NCI-H187 treated with DMSO at 0.1 percent for 48 hours (cell line): ENCODE measurements at regions not wholly inside any gene's neighbourhood (a gene's known extent, or its start where the extent isn't known, plus 50 kb on each side); places are given as distances from the start of the nearest gene placed in this dataset.

Source experiments
- DNase-seq: peaks from one replicate; lab custom pipeline; 2025; lab: John Stamatoyannopoulos, UW

GRCh38 chr15:62802612-62803011 lies 239.9 kb upstream of the TPM1 start:
- no peak for DNase-seq

GRCh38 chr15:62803856-62804400 lies 238.6 kb upstream of the TPM1 start:
- no peak for DNase-seq

DNA sequence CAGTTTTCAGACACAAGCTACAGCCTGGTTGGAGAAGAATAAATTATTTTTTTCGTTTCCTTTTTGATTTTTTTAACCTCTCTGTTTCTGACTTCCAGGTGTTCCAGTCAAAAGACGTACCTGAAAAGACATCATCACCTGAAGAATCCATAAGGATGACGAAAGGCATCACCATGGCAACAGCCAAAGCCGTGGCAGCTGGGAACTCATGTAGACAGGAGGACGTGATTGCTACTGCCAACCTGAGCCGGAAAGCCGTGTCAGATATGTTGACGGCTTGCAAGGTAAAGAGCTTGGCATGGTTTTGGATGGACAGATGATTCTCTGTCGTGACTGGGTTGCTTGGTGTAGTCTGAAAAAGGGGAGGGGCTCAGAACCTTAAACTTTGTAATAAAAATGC lies 237.0 kb upstream of the TPM1 start:
- no peak for DNase-seq

- no peak for DNase-seq
These were observed 234.9 kb upstream of the TPM1 start for GRCh38 chr15:62807539-62808130.

DNA sequence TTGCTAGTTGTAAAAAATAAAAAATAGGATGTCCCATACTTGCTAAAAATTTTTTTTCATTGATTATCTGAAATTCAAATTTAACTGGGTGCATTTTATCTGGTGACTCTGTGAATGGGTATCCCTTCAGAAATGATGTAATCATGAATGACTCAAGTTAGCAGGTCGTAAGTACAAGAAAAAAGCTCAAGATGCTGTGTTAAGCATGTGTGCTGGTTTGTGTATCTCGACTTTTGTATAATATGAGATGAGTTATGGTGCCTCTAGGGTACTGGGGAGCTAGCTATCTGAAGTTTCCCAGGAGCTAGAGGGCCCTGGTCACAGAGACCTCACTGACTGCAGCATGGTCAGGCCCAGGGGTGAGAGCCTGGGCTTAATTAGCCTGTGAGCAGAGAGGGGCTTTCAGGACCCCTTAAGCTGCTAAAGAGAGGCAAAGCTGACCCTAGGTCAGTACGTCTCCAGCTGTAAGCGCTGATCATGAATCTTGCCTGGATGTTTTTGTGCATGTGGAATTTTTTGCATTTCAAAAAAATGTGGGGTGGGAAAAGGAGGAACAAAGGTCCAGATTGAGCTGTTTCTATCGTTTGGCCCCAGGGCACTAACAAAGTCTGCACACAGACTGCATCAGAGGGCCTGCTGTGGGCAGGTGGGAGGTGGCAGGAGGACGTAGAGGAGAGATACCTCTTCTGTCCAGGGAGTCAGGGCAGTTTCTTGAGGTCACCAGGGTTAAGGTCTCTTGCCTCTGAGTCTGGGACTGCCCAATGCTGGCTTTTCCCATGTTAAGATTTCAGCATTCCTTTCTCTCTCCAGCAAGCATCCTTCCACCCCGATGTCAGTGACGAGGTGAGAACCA lies 233.2 kb upstream of the TPM1 start:
- DNase-seq, result no peak

GRCh38 chr15:62809968-62810260 lies 232.6 kb upstream of the TPM1 start:
- DNase-seq, result no peak

DNA sequence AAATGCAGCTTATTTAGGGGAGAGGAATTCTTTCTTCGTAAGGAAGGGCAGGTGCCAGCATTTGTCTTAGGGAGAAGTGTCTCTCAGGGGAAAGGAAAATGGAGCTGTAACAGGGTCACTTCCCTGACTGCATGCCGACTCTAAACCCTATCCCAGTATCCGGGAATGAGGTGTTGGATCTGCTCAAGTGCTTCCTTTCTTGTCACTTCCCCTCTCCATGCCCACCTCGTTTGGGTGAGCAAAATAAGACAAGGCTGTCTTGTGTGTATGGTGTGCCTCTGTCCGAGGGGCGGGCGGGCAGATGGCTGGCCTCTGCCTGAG lies 230.1 kb upstream of the TPM1 start:
- no peak for DNase-seq

GRCh38 chr15:62816342-62817069 lies 226.0 kb upstream of the TPM1 start:
- no peak for DNase-seq

- no peak for DNase-seq
These were observed 223.9 kb upstream of the TPM1 start for GRCh38 chr15:62818691-62819090.

DNA sequence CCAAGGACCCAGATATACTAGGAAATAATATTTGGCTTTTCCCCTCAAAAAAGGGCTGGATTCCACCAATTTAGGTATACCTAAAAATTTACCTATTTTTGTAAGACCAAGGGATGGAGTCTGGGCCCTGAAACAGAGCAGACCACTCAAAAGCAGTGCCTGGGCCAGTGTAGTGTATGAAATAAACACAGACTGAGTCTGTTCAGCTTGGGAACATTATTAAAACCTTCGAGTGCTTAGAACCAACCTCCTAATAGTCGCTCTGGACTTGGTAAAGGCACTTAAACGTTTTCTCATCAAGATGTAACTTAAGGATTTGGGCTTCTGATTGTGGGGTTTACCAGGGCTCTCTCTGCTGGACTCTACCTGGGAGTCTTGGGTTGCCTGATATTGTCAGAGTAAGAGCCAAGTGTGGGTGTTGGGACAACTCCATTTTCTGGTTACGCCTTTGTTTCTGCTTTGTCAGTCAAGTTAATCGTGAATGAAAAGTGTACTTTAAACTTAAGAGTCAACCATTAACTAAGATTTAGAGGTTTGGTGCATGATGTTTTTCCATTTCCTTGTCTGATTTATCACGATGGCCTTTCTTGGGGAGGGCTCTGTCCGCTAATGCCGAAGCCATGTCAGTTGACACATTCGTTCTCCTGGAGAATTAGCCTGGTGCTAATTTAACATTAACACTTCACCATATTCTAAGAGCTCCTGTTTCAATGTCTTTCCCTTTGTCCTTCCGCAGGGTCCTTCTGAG lies 221.0 kb upstream of the TPM1 start:
- no peak for DNase-seq

DNA sequence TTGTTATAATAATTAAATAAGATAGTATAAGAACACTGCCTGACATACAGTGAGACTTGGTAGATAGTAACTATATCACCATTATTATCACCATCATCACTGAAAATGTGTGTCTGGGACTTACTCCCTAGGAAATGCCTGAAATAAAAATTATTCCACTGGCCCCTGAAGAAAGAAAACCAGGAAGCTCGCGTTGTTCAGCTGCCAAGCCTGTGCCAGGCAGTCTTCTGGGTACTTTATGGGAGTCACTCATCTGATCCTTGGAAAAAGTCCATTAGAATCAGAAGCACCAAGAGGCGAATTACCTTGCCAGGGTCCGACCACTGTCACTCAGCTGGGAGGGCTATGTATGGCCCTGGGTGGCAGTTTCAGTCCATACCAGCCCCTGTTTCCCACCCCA lies 220.3 kb upstream of the TPM1 start:
- no peak for DNase-seq

DNA sequence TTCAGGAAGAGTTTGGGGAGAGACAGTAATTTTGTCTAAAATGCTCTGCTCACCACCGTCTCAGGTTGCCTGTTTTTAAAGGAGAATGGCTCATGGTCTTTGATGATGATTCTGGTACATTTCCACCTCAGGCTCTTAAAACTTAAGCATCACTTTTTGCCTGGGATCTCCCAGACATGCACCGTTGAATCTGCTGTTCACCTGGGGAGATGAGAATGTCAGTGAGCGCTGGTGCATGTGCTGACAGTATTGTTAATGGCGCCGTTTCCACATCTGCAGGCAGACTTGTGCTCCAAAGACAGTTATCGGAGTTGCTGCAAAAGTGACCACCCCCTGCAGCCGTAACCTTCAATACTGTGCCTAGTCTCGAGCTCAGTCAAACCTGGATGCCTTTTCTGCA lies 219.0 kb upstream of the TPM1 start:
- no peak for DNase-seq

DNA sequence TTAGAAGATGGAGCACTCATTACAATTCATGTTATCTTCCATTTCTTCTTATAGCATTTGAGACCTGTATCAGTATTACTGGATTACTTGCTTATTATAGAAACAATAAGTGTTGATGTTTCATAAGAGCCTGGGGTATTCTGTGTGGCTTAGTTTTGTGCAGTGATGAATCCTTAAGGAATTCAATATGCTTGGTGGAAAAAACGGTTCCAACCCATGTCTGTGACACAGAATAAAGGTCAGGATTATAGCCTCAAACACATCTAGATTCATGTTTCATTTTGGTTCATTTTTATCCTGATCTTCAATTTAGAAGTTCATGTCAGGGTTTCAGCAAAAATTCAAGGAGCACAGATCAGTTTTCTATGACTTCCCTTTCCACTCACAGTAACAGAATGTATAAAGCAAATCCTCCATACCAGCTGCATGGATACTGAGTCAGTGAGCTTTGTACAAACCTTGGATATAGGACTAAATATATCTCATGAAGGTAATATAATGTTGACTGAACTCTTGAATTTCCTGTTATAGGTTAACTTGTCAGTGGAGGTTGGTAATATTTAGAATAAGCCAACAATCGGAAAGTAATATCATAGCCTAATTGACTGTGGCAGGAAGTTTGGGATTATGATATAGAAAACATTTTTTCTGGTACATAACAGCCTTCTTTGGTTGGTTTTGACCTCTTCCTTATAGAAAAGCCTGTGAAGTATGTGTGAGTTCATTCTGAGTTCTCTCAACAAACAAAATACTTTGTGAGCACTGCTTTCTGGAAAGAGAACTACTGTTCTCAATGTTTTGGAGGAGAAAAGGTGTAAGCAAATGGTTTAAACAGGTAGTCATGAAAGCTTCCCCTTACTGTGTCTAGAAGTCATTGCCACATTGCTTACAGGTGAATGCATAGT lies 218.2 kb upstream of the TPM1 start:
- no peak for DNase-seq

- no peak for DNase-seq
These were observed 217.4 kb upstream of the TPM1 start for GRCh38 chr15:62825191-62825590.

DNA sequence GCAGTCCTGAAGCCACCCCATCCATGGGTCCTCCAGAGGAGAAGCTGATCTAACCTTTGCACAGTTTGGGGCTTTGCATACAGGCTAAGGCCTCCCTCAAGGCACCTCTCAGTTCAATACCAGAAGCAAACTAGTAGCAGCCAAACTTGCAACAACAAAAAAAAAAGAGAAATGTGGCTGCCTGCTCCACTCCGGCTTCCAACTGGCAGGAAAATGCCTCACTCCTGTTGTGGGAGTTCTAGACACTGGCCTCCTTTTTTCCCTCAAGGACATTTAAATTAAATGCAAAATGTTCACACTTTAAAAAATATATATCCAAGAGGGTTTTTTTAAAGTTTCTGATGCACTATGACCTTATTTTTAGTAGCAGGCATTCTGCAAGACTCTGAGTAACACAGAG lies 216.0 kb upstream of the TPM1 start:
- DNase-seq, result no peak

- no peak for DNase-seq
These were observed 214.2 kb upstream of the TPM1 start for GRCh38 chr15:62828364-62828763.

DNA sequence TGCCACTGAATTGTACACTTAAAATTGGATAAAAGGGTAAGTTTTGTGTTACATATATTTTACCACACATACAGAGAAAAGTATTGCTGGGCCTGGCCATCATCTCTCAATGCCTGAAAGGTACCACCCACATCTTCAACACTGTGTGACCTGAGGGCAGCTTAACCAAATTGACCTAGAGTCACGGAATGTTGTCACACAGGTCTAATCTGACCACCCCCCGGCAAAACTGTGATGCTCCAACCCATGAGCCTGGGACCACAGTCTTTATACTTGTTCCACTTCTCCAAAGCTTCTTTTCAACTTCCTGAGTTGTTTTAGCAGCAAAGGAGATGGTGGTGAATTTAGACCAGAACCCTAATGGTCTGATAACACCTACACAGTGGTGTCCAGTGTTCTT lies 210.3 kb upstream of the TPM1 start:
- DNase-seq, result no peak

- no peak for DNase-seq
These were observed 208.9 kb upstream of the TPM1 start for GRCh38 chr15:62833646-62834045.

- DNase-seq, result no peak
These were observed 207.7 kb upstream of the TPM1 start for GRCh38 chr15:62834686-62835329.

GRCh38 chr15:62835351-62835750 lies 207.2 kb upstream of the TPM1 start:
- no peak for DNase-seq

DNA sequence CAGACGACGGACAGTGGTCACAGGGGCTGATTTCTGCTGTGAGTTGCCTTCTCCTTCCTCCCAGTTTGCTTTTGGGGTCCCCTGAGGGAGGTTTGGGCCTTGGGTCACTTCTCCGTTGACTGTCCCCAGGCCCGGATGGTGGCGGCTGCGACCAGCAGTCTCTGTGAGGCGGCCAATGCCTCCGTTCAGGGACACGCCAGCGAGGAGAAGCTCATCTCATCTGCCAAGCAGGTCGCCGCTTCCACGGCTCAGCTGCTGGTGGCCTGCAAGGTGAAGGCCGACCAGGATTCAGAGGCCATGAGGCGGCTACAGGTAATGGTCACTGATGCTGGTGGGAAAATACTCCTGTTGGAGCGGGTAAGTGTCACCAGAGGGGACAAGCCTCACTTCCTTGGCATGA lies 206.8 kb upstream of the TPM1 start:
- DNase-seq, result no peak
